GM23338 (cell line): ENCODE measurements at regions not wholly inside any gene's neighbourhood (a gene's known extent, or its start where the extent isn't known, plus 50 kb on each side); places are given as distances from the start of the nearest gene placed in this dataset.

Source experiments
- ATAC-seq: fragments of 200-7000 bp; cut with Tn5 transposase; 3 replicates; pipeline ENCODE4 v1.9.1; 2020
- DNase-seq: peaks from one replicate; pipeline ENCODE4 v3.0.0-alpha.2; 2015; ENCODE audit warnings: low spot score
- H2AFZ ChIP-seq: fragments of 200-600 bp; sonication (generic); 2 replicates; pipeline ENCODE4 v1.8.0; 2016; ENCODE audit warnings: antibody characterized with exemption, mild to moderate bottlenecking, moderate library complexity
- H3F3A ChIP-seq: fragments of 200-600 bp; sonication (generic); replicated peaks from 2 replicates; pipeline ENCODE4 v1.8.0; 2017; ENCODE audit warnings: antibody characterized with exemption, mixed run types, low read depth
- H3K27ac ChIP-seq: fragments of 200-600 bp; sonication (generic); 2 replicates; pipeline ENCODE4 v1.6.1; 2016; ENCODE audit warnings: low read depth
- H3K27me3 ChIP-seq: fragments of 200-600 bp; sonication (generic); 2 replicates; pipeline ENCODE4 v1.8.0; 2016; ENCODE audit warnings: mild to moderate bottlenecking, mixed run types, moderate library complexity; ENCODE audit not compliant: insufficient read depth
- H3K36me3 ChIP-seq: fragments of 200-600 bp; sonication (generic); 2 replicates; pipeline ENCODE4 v1.8.0; 2016; ENCODE audit warnings: mild to moderate bottlenecking; ENCODE audit not compliant: insufficient read depth
- H3K4me1 ChIP-seq: fragments of 200-600 bp; sonication (generic); 2 replicates; pipeline ENCODE4 v1.8.0; 2016; ENCODE audit warnings: mild to moderate bottlenecking, moderate library complexity; ENCODE audit not compliant: insufficient read depth
- H3K4me2 ChIP-seq: fragments of 200-600 bp; sonication (generic); 2 replicates; pipeline ENCODE4 v1.7.1; 2017; ENCODE audit warnings: mixed run types
- H3K4me3 ChIP-seq: fragments of 200-600 bp; sonication (generic); 2 replicates; pipeline ENCODE4 v1.6.1; 2016; ENCODE audit warnings: mixed run types
- H3K79me2 ChIP-seq: fragments of 200-600 bp; sonication (generic); replicated peaks from 2 replicates; pipeline ENCODE4 v1.8.0; 2017; ENCODE audit warnings: mild to moderate bottlenecking; ENCODE audit not compliant: insufficient read depth
- H3K9me2 ChIP-seq: fragments of 200-600 bp; sonication (generic); 2 replicates; pipeline ENCODE4 v1.8.0; 2017; ENCODE audit not compliant: insufficient read depth
- H4K20me1 ChIP-seq: fragments of 200-600 bp; sonication (generic); replicated peaks from 2 replicates; pipeline ENCODE4 v1.8.0; 2017; ENCODE audit warnings: mild to moderate bottlenecking; ENCODE audit not compliant: insufficient read depth
- H3K27ac Mint-ChIP-seq: 2 replicates; pipeline ENCODE4 v1.8.0; 2020; ENCODE audit warnings: inconsistent platforms, mild to moderate bottlenecking, moderate library complexity, mixed read lengths
- H3K27me3 Mint-ChIP-seq: 3 replicates; pipeline ENCODE4 v1.8.0; 2022; ENCODE audit warnings: low read depth, mild to moderate bottlenecking, moderate library complexity, mixed read lengths, inconsistent platforms; ENCODE audit not compliant: insufficient read depth, poor library complexity
- H3K36me3 Mint-ChIP-seq: 3 replicates; pipeline ENCODE4 v1.8.0; 2021; ENCODE audit warnings: low read depth, mild to moderate bottlenecking, inconsistent platforms, moderate library complexity, mixed read lengths
- H3K4me1 Mint-ChIP-seq: 3 replicates; pipeline ENCODE4 v1.8.0; 2020; ENCODE audit warnings: mild to moderate bottlenecking, inconsistent platforms, mixed read lengths
- H3K4me3 Mint-ChIP-seq: 3 replicates; pipeline ENCODE4 v1.8.0; 2021; ENCODE audit warnings: moderate library complexity, mild to moderate bottlenecking, inconsistent platforms, mixed read lengths
- H3K9me3 Mint-ChIP-seq: 3 replicates; pipeline ENCODE4 v1.8.0; 2020; ENCODE audit warnings: moderate library complexity, mild to moderate bottlenecking, inconsistent platforms, mixed read lengths
- CREB1 ChIP-seq: fragments of 250-450 bp; sonication (Bioruptor Pico); IDR thresholded peaks from 2 replicates; pipeline ENCODE4 v1.5.0; 2020; ENCODE audit warnings: low read depth, mild to moderate bottlenecking, moderate library complexity
- EZH2 ChIP-seq: fragments of 200-600 bp; sonication (generic); IDR thresholded peaks from one replicate; pipeline ENCODE4 v1.8.0; 2017; ENCODE audit warnings: antibody characterized with exemption, mild to moderate bottlenecking, low read depth; ENCODE audit not compliant: unreplicated experiment
- EZH2phosphoT487 ChIP-seq: fragments of 200-600 bp; sonication (generic); IDR thresholded peaks from one replicate; pipeline ENCODE4 v1.8.1; 2018; ENCODE audit warnings: antibody characterized with exemption; ENCODE audit not compliant: unreplicated experiment
- JUNB ChIP-seq: IDR thresholded peaks from one replicate; pipeline ENCODE4 v1.6.1; 2016; ENCODE audit warnings: antibody characterized with exemption; ENCODE audit not compliant: unreplicated experiment
- NANOG ChIP-seq: IDR thresholded peaks from 2 replicates; pipeline ENCODE4 v1.6.1; 2016; ENCODE audit warnings: antibody characterized with exemption, borderline replicate concordance
- POLR2AphosphoS5 ChIP-seq: IDR thresholded peaks from 2 replicates; pipeline ENCODE4 v1.6.1; 2016; ENCODE audit warnings: antibody characterized with exemption, low read depth
- STAT1 ChIP-seq: IDR thresholded peaks from one replicate; pipeline ENCODE4 v1.6.1; 2016; ENCODE audit warnings: antibody characterized with exemption; ENCODE audit not compliant: unreplicated experiment
- ZNF114 ChIP-seq: fragments of 250-450 bp; sonication (Bioruptor Pico); IDR thresholded peaks from 2 replicates; pipeline ENCODE4 v1.5.0; 2020; ENCODE audit warnings: mild to moderate bottlenecking, moderate library complexity
- ZNF331 ChIP-seq: fragments of 250-450 bp; sonication (Bioruptor Pico); IDR thresholded peaks from 2 replicates; pipeline ENCODE4 v1.5.0; 2020; ENCODE audit warnings: low read depth, mild to moderate bottlenecking, moderate library complexity
- TF ChIP-seq, protein P1 (sequence below), 2 experiments: fragments of 200-600 bp in 1 of 2; sonication (generic) in 1 of 2; conservative IDR thresholded peaks; 2 replicates each; pipeline versions ENCODE4 v1.5.1 to v1.6.1; 2016 to 2017; ENCODE audit warnings: antibody characterized with exemption in 2 of 2, low read depth in 2 of 2, mild to moderate bottlenecking in 2 of 2, moderate library complexity in 1 of 2
- TF ChIP-seq, protein P2 (sequence below): IDR thresholded peaks from 2 replicates; pipeline ENCODE4 v1.6.1; 2016; ENCODE audit warnings: antibody characterized with exemption
- TF ChIP-seq, protein P3 (sequence below): fragments of 250-450 bp; sonication (Bioruptor Pico); IDR thresholded peaks from 2 replicates; pipeline ENCODE4 v1.5.0; 2020; ENCODE audit warnings: mild to moderate bottlenecking, moderate library complexity

DNA sequence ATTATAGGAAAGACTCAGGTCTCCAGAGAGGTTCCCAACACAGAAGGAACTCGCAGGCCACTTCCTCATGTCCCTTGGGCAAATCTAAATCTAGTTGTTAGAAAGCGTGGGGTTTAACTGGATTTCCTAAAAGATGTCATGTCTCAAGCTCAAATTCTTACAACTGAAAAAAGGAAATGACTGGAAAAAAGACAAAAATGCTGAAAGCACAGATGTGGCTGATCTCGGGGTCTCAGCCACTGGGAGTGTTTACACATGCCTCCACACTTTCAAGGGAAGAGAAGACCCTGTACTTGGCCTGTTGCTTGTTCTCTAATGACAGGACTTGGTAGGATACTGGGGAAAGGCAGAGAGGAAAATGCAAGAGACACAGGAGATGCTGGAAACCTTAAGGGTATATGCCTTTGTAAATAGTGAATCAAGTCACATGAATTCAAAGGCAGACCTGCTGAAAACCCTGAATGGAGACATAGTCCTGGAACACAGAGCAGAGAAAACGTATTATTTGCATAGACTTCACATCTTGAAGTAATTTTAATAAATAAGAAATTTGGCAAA, 160.9 kb upstream of the MEIS1 start:
- Mint-ChIP-seq H3K4me1 (peaks cover 38% of the 10 kb centered on the region), H3K9me3 (no peaks in the 10 kb centered on the region), H3K27ac (no peak overlapping the region), H3K4me3 (no peak overlapping the region), H3K27me3 (peaks cover 1% of the 10 kb centered on the region), H3K36me3 (no peaks in the 10 kb centered on the region)
- Histone ChIP-seq H3K27ac (no peak overlapping the region), H3K4me3 (no peak overlapping the region), H3K79me2 (no peaks in the 10 kb centered on the region), H3F3A (no peaks in the 10 kb centered on the region), H4K20me1 (no peaks in the 10 kb centered on the region), H3K36me3 (no peaks in the 10 kb centered on the region), H3K9me2 (no peaks in the 10 kb centered on the region; the same call in none of the 2 replicates), H2AFZ (no peak overlapping the region), H3K4me2 (no peak overlapping the region), H3K27me3 (no peaks in the 10 kb centered on the region), H3K4me1 (peaks cover 29% of the 10 kb centered on the region)
- ATAC-seq (no peak; the same call in 2 of the 3 replicates), DNase-seq (no peak)
- TF ChIP-seq CREB1 (CRISPR knock-in tag) (no peak), NANOG (no peak), POLR2AphosphoS5 (no peak), ZNF114 (CRISPR knock-in tag) (no peak), EZH2 (no peak), STAT1 (no peak), JUNB (no peak), EZH2phosphoT487 (no peak), ZNF331 (no peak)
- TF ChIP-seq, protein P1, sequence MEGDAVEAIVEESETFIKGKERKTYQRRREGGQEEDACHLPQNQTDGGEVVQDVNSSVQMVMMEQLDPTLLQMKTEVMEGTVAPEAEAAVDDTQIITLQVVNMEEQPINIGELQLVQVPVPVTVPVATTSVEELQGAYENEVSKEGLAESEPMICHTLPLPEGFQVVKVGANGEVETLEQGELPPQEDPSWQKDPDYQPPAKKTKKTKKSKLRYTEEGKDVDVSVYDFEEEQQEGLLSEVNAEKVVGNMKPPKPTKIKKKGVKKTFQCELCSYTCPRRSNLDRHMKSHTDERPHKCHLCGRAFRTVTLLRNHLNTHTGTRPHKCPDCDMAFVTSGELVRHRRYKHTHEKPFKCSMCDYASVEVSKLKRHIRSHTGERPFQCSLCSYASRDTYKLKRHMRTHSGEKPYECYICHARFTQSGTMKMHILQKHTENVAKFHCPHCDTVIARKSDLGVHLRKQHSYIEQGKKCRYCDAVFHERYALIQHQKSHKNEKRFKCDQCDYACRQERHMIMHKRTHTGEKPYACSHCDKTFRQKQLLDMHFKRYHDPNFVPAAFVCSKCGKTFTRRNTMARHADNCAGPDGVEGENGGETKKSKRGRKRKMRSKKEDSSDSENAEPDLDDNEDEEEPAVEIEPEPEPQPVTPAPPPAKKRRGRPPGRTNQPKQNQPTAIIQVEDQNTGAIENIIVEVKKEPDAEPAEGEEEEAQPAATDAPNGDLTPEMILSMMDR (conservative IDR thresholded peaks at IDR 0.05; ENCODE audit: low read depth in 2 of 2) = no peak
- TF ChIP-seq, protein P2, sequence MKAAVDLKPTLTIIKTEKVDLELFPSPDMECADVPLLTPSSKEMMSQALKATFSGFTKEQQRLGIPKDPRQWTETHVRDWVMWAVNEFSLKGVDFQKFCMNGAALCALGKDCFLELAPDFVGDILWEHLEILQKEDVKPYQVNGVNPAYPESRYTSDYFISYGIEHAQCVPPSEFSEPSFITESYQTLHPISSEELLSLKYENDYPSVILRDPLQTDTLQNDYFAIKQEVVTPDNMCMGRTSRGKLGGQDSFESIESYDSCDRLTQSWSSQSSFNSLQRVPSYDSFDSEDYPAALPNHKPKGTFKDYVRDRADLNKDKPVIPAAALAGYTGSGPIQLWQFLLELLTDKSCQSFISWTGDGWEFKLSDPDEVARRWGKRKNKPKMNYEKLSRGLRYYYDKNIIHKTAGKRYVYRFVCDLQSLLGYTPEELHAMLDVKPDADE = no peak
- TF ChIP-seq, protein P3, sequence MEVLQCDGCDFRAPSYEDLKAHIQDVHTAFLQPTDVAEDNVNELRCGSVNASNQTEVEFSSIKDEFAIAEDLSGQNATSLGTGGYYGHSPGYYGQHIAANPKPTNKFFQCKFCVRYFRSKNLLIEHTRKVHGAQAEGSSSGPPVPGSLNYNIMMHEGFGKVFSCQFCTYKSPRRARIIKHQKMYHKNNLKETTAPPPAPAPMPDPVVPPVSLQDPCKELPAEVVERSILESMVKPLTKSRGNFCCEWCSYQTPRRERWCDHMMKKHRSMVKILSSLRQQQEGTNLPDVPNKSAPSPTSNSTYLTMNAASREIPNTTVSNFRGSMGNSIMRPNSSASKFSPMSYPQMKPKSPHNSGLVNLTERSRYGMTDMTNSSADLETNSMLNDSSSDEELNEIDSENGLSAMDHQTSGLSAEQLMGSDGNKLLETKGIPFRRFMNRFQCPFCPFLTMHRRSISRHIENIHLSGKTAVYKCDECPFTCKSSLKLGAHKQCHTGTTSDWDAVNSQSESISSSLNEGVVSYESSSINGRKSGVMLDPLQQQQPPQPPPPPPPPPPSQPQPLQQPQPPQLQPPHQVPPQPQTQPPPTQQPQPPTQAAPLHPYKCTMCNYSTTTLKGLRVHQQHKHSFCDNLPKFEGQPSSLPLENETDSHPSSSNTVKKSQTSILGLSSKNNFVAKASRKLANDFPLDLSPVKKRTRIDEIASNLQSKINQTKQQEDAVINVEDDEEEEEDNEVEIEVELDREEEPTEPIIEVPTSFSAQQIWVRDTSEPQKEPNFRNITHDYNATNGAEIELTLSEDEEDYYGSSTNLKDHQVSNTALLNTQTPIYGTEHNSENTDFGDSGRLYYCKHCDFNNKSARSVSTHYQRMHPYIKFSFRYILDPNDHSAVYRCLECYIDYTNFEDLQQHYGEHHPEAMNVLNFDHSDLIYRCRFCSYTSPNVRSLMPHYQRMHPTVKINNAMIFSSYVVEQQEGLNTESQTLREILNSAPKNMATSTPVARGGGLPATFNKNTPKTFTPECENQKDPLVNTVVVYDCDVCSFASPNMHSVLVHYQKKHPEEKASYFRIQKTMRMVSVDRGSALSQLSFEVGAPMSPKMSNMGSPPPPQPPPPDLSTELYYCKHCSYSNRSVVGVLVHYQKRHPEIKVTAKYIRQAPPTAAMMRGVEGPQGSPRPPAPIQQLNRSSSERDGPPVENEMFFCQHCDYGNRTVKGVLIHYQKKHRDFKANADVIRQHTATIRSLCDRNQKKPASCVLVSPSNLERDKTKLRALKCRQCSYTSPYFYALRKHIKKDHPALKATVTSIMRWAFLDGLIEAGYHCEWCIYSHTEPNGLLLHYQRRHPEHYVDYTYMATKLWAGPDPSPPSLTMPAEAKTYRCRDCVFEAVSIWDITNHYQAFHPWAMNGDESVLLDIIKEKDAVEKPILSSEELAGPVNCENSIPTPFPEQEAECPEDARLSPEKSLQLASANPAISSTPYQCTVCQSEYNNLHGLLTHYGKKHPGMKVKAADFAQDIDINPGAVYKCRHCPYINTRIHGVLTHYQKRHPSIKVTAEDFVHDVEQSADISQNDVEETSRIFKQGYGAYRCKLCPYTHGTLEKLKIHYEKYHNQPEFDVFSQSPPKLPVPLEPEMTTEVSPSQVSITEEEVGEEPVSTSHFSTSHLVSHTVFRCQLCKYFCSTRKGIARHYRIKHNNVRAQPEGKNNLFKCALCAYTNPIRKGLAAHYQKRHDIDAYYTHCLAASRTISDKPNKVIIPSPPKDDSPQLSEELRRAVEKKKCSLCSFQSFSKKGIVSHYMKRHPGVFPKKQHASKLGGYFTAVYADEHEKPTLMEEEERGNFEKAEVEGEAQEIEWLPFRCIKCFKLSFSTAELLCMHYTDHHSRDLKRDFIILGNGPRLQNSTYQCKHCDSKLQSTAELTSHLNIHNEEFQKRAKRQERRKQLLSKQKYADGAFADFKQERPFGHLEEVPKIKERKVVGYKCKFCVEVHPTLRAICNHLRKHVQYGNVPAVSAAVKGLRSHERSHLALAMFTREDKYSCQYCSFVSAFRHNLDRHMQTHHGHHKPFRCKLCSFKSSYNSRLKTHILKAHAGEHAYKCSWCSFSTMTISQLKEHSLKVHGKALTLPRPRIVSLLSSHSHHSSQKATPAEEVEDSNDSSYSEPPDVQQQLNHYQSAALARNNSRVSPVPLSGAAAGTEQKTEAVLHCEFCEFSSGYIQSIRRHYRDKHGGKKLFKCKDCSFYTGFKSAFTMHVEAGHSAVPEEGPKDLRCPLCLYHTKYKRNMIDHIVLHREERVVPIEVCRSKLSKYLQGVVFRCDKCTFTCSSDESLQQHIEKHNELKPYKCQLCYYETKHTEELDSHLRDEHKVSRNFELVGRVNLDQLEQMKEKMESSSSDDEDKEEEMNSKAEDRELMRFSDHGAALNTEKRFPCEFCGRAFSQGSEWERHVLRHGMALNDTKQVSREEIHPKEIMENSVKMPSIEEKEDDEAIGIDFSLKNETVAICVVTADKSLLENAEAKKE (CRISPR knock-in tag) = no peak
